ENCODE measurements at regions not wholly inside any gene's neighbourhood (a gene's known extent, or its start where the extent isn't known, plus 50 kb on each side); places are given as distances from the start of the nearest gene placed in this dataset.
"Not testable (repeated sequence)": the region's sequence is repeated elsewhere in the genome, so short reads cannot be mapped to it uniquely, and the experiment has no call there.

DNA sequence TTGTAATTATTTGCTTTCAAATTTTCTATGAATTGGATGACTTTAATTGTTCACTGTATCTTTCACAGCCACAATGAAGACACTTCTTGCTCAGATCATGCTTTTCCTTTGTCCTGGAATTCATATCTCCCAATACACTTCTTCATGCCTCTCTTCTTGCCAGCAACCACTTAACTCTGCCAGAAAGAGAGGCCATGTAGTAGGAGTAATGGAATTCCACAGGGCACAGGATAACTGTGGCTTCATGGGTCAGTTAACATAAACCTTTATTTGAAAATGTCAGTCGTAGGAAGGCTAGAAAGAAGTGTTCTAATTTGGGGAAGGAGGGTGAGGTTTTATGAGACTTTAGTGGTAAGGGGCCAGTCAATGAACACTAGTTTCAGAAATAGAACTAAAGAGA, 190.3 kb downstream of the TMEM167A start:
- no peak for DNase-seq

GRCh38 chr5:82885627-82886389, 191.4 kb downstream of the TMEM167A start:
- no peak for DNase-seq

DNA sequence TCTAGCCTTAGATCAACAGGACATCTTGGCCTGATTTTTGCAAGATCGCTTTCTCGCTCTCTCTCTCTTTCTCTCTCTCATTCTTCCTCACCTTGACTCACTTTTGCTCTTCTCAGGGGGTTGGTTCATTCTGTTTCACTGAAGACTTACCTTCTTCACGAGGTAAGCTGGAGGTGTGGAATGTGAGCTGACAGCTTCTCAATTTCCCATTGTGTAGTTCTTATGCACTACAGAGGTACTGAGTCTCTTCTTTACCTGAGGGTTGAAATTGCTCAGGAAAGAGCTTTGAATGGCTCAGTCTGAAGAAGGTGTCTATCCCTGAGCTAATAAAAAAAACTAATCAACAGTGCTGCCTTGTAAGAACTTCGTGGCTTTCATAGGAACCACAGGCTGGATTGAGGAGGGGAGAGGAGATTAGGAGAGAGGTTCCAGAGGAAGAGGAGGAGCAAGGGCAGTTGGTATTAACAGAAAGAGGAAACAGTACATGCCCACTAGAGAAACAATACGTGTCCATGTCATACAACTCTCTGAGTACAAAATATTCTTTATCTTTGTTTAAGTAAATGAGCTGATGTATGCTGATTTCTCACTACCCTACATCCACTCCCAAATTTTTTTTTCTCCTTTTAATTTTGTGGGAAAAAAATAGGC, 192.2 kb downstream of the TMEM167A start:
- no peak for DNase-seq

GRCh38 chr5:82882316-82882715, 194.9 kb downstream of the TMEM167A start:
- no peak for DNase-seq

DNA sequence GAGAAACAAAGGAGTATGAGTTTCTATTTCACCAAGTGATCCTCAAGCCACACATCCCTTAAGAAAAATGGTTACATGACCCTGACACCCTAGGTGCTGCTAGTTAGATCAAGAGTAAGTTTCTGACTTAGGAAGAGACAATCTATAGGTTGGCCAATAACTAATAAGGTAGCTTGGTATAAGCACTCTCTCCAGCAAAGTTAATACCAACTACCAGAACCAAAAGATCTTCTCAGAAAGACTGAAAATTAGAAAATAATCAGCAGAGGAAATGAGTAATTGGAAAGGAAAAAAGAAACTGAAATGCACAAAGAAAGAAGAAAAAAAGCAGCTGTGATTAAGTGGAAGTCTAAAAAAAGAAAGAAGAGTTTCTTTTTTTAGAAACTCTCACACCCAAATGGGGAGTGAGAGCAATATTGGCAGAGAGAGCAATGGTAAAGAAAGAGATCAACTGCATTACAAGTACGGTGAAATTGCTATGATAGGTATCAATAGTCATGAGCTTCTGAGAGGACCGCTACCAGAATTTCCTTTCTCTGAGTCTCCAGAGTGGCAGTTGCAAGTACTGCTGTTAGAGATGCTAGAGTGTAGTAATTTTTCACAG, 195.5 kb downstream of the TMEM167A start:
- DNase-seq: no peak

DNA sequence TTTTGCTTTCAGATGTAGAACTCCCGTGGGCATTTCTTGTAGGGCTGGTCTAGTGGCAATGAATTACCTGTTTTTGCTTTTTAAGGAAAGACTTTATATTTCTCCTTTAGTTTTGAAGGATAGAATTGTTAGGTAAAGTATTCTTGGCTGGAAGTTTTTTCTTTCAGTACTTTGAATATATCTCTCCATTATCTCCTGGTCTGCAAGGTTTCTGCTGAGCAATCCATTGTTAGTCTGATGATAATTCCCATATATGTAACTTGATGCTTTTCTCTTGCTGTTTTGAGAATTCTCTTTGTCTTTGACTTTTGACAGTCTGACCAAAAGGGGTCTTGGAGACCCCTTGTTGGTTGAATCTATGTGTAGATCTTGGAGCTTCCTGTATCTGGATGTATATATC, 198.1 kb downstream of the TMEM167A start:
- DNase-seq: no peak

DNA sequence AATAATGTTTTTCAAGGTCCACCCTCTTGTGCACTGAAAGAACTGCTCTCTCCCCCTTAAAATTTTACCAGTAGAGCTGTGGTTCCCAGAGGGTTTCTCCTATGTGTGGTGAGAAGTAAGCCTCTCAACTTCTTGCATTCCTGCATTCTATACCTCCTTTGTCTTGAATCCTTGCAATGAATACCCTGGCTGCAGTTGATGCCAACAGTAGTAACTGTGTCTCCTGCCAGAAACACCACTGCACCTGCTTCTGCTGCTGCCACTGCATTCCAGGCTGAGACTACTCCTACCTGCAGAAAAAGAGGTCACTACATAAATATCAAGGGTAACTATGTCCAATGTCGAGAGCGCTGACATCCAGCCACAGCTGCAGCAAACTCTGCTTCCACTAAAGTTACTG, 203.7 kb downstream of the TMEM167A start:
- no peak for DNase-seq

- not testable (repeated sequence) for DNase-seq
Measured at GRCh38 chr5:82872321-82873288, 204.6 kb downstream of the TMEM167A start.

- DNase-seq: no peak
Measured at GRCh38 chr5:82865625-82866024, 211.6 kb downstream of the TMEM167A start.

GRCh38 chr5:82863266-82863665, 213.9 kb downstream of the TMEM167A start:
- no peak for DNase-seq

- no peak for DNase-seq
Measured at GRCh38 chr5:82862711-82863110, 214.5 kb downstream of the TMEM167A start.

- DNase-seq: no peak
Measured at GRCh38 chr5:82862261-82862660, 214.9 kb downstream of the TMEM167A start.

DNA sequence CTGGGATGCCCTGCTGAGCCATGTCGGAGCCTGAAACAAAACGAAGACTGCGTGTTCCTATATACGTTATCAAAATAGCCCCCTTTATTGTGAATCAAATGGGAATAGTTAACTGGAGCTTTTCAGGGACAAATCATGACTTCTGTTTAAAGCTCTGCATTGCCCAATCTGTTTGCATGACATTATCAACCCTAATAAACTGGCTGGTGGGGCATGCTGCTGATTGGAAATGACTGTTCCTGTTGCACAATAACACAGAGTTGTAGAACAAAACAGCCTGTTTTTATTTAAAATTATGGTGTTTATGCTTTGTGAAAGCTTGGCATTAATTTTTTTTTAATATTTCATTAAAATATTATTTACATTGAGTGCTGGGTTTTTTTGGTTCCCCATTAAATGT, 215.5 kb downstream of the TMEM167A start:
- DNase-seq: no peak

DNA sequence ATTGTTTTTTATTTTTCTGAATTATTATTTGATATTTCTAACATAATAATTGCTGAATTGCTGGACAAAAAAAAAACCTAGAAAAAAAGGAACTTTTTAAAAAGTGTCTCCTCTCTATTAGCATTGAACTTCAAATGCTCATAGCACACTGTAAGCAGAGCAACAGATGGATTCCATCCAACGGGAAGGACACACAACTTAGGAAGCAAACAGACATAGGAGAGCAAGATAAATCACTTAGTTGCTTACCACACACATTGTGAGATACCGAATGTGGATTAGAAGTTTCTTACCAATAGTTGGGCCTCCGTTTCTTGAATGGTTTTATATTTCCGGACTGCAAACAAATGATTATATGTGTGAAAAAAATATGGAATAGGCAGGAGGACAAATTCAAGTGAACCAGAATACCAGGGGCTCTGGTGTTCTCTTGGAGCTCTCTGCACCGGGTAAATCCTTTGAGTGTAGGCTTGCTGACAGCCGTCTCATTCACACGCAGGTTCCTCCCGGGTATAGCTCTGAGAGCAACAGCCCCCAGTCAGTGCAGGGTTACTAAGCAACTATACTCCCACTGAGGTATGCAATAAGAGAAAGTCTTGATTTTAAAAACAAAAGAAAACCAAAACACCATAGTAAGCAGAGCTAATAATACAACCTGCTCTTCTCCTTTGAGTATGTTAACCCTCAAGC, 217.6 kb downstream of the TMEM167A start:
- DNase-seq: no peak

DNA sequence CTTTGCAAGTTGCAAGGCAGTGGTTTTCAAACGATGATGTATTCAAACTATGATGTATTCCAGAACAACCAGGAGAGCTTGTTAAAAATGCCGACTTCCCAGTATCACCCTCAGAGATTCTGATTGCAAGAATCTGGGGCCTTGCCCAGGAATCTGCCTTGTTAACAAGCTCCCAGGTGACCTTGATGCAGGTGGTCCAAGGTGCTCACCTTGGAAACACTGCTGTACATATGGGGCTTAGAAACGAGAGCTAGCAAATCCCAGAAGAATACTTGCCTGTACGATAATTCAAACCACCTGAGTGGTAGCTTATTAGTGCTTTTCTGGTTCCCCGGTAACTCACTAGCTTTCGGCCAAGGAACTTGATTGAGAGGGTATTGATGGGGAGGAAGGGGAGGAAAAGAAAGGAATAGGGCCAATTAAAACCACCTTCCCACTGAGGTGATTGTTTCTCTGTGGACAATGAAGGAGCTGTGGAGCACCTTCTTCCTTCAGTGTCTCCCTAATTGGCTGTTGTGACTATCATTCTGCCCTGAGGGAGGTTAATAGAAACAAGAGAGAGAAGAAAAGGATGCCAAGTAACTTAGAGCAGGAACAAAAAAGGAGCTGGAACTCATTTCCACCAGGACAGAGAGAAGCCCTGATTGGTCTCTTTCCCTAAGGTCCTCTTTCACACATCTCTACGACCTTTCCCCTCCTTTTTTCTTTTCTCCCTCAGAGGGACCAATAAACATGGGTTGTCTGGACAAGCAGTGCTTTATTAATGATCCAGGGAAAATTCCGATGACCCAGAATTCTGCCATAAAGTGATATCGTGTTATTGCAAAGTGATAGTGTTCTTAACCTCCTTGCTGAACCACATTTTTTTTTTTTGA, 218.8 kb downstream of the TMEM167A start:
- DNase-seq: no peak

DNA sequence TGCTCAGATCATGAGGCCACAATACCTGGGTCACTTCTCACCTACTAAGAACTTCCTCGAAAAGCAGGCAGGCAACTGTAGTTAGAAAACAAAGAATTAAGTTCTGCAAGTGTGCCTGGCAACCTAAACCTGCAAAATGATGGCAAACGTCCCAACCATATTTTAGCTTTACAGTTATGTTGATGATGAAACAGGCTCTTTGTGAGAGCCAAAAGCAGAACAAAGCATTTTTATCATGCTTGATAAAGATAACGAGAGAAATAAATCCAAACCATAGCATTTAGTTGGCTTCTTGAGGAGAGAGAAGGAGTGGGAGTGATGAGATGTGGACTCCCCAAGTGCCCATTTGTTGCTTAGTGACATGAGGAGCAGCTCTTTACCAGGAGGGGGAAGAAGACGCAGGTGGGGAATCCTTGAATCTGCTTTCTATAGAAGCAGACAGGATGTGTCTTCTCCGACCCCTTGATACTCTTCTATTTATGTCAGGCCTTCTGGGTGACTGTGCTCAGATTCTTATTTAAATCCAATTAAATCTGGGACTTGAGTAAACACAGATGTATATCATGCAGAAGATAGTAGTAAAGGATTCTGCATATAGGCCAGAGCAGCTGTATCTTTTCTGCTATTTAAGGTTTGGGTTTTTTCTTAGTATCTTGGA, 221.2 kb downstream of the TMEM167A start:
- no peak for DNase-seq

GRCh38 chr5:82854956-82855355, 222.2 kb downstream of the TMEM167A start:
- no peak for DNase-seq

GRCh38 chr5:82851471-82851870, 225.7 kb downstream of the TMEM167A start:
- no peak for DNase-seq

- no peak for DNase-seq
Measured at GRCh38 chr5:82850393-82850792, 226.8 kb downstream of the TMEM167A start.

DNA sequence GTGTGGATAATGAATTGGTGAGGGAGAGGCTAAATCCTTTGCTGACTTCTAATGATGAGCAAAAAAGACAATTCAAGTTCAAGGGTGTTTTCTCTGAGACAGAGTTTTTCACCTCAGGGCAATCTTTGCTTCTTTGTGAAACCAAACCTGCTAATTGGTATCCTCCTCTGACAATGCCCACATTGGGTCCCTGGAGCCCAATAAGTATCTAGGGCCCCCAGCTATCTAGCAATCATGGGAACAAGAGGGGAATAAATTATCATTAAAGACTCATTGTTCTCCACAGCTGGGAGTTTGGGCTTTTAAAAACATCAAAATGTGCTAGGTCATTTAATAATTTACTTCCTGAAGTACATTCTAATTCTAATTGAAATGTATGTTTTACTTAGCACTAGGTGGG, 227.3 kb downstream of the TMEM167A start:
- DNase-seq: no peak

- DNase-seq: no peak
Measured at GRCh38 chr5:82847562-82847961, 229.6 kb downstream of the TMEM167A start.

Measured in activated effector memory CD4-positive, alpha-beta T cell treated with Interleukin-2 at 50 U/mL for 16 hours (primary cell).